Spleen (tissue), 7 donors: ENCODE measurements at regions not wholly inside any gene's neighbourhood (a gene's known extent, or its start where the extent isn't known, plus 50 kb on each side); places are given as distances from the start of the nearest gene placed in this dataset.

Source experiments
- CTCF ChIP-seq, 11 experiments: fragments of 200-600 bp in 7 of 11; fragments of 450-650 bp in 4 of 11; sonication (generic) in 4 of 11; IDR thresholded peaks in 8 of 11; conservative IDR thresholded peaks in 3 of 11; 1 replicate in 7 of 11; 2 replicates in 4 of 11; pipeline versions ENCODE4 v1.4.0 to v1.8.0; 2016 to 2021; ENCODE audit warnings: antibody characterized with exemption in 11 of 11, inconsistent platforms in 4 of 11, mild to moderate bottlenecking in 1 of 11
- POLR2A ChIP-seq, 3 donors: fragments of 450-650 bp; IDR thresholded peaks; one replicate each; pipeline ENCODE4 v1.5.1; 2017; ENCODE audit warnings: antibody characterized with exemption in 3 of 3, mild to moderate bottlenecking in 1 of 3
- POLR2AphosphoS5 ChIP-seq, 3 donors: sonication (generic); formaldehyde crosslinking; IDR thresholded peaks; one replicate each; pipeline ENCODE4 v1.5.1; 2017; ENCODE audit warnings: antibody characterized with exemption in 3 of 3
- donor health status: DM: no; HTN: no; CAD: no; lungs with moderate emphysema.
- donor health status: DM: no; HTN: no; CAD: no.
- donor health status: DM: no; HTN: no; CAD: no.

- TF ChIP-seq CTCF (IDR thresholded peaks at IDR 0.05 in 8 of 11, conservative IDR thresholded peaks at IDR 0.05 in 3 of 11) (no peak), POLR2A (IDR thresholded peaks at IDR 0.05) (no peak), POLR2AphosphoS5 (IDR thresholded peaks at IDR 0.05) (no peak)
Measured at GRCh38 chr6:151704383-151704782, 103.1 kb upstream of the ESR1 start.
